Testis (tissue), 2 donors: ENCODE measurements at regions not wholly inside any gene's neighbourhood (a gene's known extent, or its start where the extent isn't known, plus 50 kb on each side); places are given as distances from the start of the nearest gene placed in this dataset.

Experiments
- DNase-seq: peaks from one replicate; pipeline ENCODE4 v3.0.0-alpha.2; 2019
- H3K27ac ChIP-seq, 2 donors: fragments of 200-600 bp; sonication (generic); one replicate each; pipeline ENCODE4 v1.5.1; 2019
- H3K27me3 ChIP-seq: fragments of 200-600 bp; sonication (generic); one replicate; pipeline ENCODE4 v1.5.1; 2019
- H3K36me3 ChIP-seq: fragments of 200-600 bp; sonication (generic); one replicate; pipeline ENCODE4 v1.5.1; 2017; ENCODE audit warnings: low read depth; ENCODE audit errors: missing control alignments
- H3K4me1 ChIP-seq: fragments of 200-600 bp; sonication (generic); one replicate; pipeline ENCODE4 v1.5.1; 2019
- H3K4me3 ChIP-seq, 2 donors: fragments of 200-600 bp; sonication (generic); one replicate each; pipeline ENCODE4 v1.5.1; 2017 to 2019
- H3K9me3 ChIP-seq: fragments of 200-600 bp; sonication (generic); one replicate; pipeline ENCODE4 v1.5.1; 2017
- CTCF ChIP-seq, 3 experiments: fragments of 450-650 bp in 2 of 3; fragments of 200-600 bp in 1 of 3; sonication (generic) in 1 of 3; IDR thresholded peaks; one replicate each; pipeline ENCODE4 v1.5.1; 2016 to 2019; ENCODE audit warnings: antibody characterized with exemption in 3 of 3, mild to moderate bottlenecking in 2 of 3, moderate library complexity in 1 of 3
- POLR2A ChIP-seq: fragments of 450-650 bp; IDR thresholded peaks from one replicate; pipeline ENCODE4 v1.6.1; 2017; ENCODE audit warnings: antibody characterized with exemption, mild to moderate bottlenecking, moderate library complexity
- WGBS, 2 donors: methylation state at CpG; one replicate each; pipeline ENCODE4 v1.1.5; 2018; 5-methylcytosine and 5-hydroxymethylcytosine counted together
- intact Hi-C: fragments of 100-400 bp; cut with DNase I; formaldehyde crosslinking; loops from one replicate; pipeline ENCODE4 v1.15.1; 2023; ENCODE audit warnings: low total_unique reads

GRCh38 chr9:115989831-115990230 lies 163.8 kb upstream of the PAPPA start:
- intact Hi-C loops = no loop called here
- Histone ChIP-seq H3K27me3 (no peaks in the 10 kb centered on the region), H3K36me3 (no peaks in the 10 kb centered on the region), H3K4me3 (no peak overlapping the region), H3K9me3 (no peaks in the 10 kb centered on the region), H3K27ac (no peak overlapping the region), H3K4me1 (no peaks in the 10 kb centered on the region)
- WGBS, 2 donors = 87 to 91% methylated on average over 4 of the region's 4 CpGs
- TF ChIP-seq POLR2A (no peak), CTCF (IDR thresholded peaks at IDR 0.05) (no peak)
- DNase-seq = no peak

- no peak overlapping the region for H3K27ac ChIP-seq
- no peaks in the 10 kb centered on the region for H3K27me3 ChIP-seq
- WGBS, 2 donors = 92% methylated on average over 4 of the region's 4 CpGs
- intact Hi-C loops = no loop called here
- TF ChIP-seq CTCF (IDR thresholded peaks at IDR 0.05) = no peak
- TF ChIP-seq POLR2A = no peak
- H3K4me3 ChIP-seq = no peak overlapping the region
- H3K36me3 ChIP-seq = no peaks in the 10 kb centered on the region
- no peaks in the 10 kb centered on the region for H3K9me3 ChIP-seq
- H3K4me1 ChIP-seq = no peaks in the 10 kb centered on the region
- DNase-seq = no peak
These were observed 160.8 kb upstream of the PAPPA start for GRCh38 chr9:115992834-115993233.

- H3K27me3 ChIP-seq = no peaks in the 10 kb centered on the region
- H3K9me3 ChIP-seq = no peaks in the 10 kb centered on the region
- H3K36me3 ChIP-seq = no peaks in the 10 kb centered on the region
- peak; percentile 61 for DNase-seq
- intact Hi-C loops = no loop called here
- no peak overlapping the region for H3K27ac ChIP-seq
- WGBS, 2 donors = 43 to 50% methylated on average over 1 of the region's 1 CpG
- no peaks in the 10 kb centered on the region for H3K4me1 ChIP-seq
- TF ChIP-seq CTCF (IDR thresholded peaks at IDR 0.05) (no peak), POLR2A (no peak)
- no peak overlapping the region for H3K4me3 ChIP-seq
These were observed 155.7 kb upstream of the PAPPA start for GRCh38 chr9:115997923-115998322.

- H3K4me3 ChIP-seq = no peak overlapping the region
- TF ChIP-seq POLR2A = no peak
- TF ChIP-seq CTCF (IDR thresholded peaks at IDR 0.05) = no peak
- DNase-seq = no peak
- no peaks in the 10 kb centered on the region for H3K36me3 ChIP-seq
- H3K4me1 ChIP-seq = no peaks in the 10 kb centered on the region
- intact Hi-C loops = no loop called here
- H3K27me3 ChIP-seq = no peaks in the 10 kb centered on the region
- H3K9me3 ChIP-seq = no peaks in the 10 kb centered on the region
- no peak overlapping the region for H3K27ac ChIP-seq
These were observed 154.9 kb upstream of the PAPPA start for GRCh38 chr9:115998666-115999065.

GRCh38 chr9:115999498-115999897 lies 154.1 kb upstream of the PAPPA start:
- intact Hi-C loops = no loop called here
- Histone ChIP-seq H3K4me1 (no peaks in the 10 kb centered on the region), H3K36me3 (no peaks in the 10 kb centered on the region), H3K9me3 (no peaks in the 10 kb centered on the region), H3K4me3 (no peak overlapping the region), H3K27ac (no peak overlapping the region), H3K27me3 (no peaks in the 10 kb centered on the region)
- TF ChIP-seq POLR2A = no peak
- no peak for TF ChIP-seq CTCF (IDR thresholded peaks at IDR 0.05)
- WGBS, 2 donors = 77 to 78% methylated on average over 2 of the region's 2 CpGs
- DNase-seq = no peak
